ENCODE measurements at regions not wholly inside any gene's neighbourhood (a gene's known extent, or its start where the extent isn't known, plus 50 kb on each side); places are given as distances from the start of the nearest gene placed in this dataset.
"Not testable (repeated sequence)": the region's sequence is repeated elsewhere in the genome, so short reads cannot be mapped to it uniquely, and the experiment has no call there.

- H3K4me1 ChIP-seq (ENCODE audit: control insufficient read depth, insufficient read depth, low read length, poor library complexity, severe bottlenecking) = no peaks in the 10 kb centered on the region
- 87 to 97% methylated on average over 2 of the region's 3 CpGs for WGBS, 2 experiments (ENCODE audit: insufficient coverage in 2 of 2)
- no peak overlapping the region for H3K27ac ChIP-seq (ENCODE audit: low read depth, low read length, severe bottlenecking)
Observed at GRCh38 chr20:48146308-48146707, 361.0 kb upstream of the SULF2 start.

DNA sequence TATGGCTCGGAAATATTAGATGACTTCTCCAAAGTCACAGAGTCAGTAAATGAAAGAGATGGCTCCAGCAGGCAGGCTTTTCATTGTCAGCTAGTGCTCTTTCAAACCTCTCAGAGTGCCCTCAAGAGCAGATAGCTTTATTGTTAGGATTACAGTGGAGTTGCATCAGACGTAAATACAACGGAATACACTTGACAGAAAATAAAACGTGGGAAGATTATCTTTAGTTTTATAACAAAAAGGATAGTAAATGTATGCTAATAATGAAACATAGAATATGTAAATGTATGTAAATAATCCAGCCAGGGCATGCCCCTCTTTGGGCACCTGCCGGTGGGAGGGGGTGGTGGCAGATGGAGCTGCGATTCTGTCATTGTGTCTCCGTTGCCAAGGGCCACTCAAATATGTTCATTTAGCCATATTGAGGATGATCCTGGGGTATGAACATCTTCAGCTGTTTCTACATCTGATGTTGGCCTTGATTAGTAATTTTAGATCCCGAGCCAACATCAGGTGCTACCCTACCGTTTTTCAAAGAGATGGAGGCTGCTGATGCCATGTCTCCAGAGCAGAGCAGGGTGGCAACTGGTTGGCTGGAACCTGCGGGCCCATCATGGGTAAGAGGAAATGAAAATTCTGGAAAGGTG lies 358.3 kb upstream of the SULF2 start:
- Histone ChIP-seq H3K27ac (ENCODE audit: low read depth, low read length, severe bottlenecking) (no peak overlapping the region), H3K4me3 (ENCODE audit: extremely low read depth, insufficient read depth, low read length, poor library complexity, severe bottlenecking) (no peak overlapping the region), H3K9me3 (ENCODE audit: control insufficient read depth, low read length) (no peaks in the 10 kb centered on the region), H3K4me1 (ENCODE audit: control insufficient read depth, insufficient read depth, low read length, poor library complexity, severe bottlenecking) (no peaks in the 10 kb centered on the region), H3K36me3 (ENCODE audit: control insufficient read depth, insufficient read depth, low read length) (no peaks in the 10 kb centered on the region)
- 89 to 99% methylated on average over 6 to 10 of the region's 10 CpGs for WGBS, 2 experiments (ENCODE audit: insufficient coverage in 2 of 2)

More at GRCh38 chr20:48146308-48146707, 361.0 kb upstream of the SULF2 start:
- Histone ChIP-seq H3K36me3 (ENCODE audit: control insufficient read depth, insufficient read depth, low read length) (no peaks in the 10 kb centered on the region), H3K9me3 (ENCODE audit: control insufficient read depth, low read length) (no peaks in the 10 kb centered on the region), H3K4me3 (ENCODE audit: extremely low read depth, insufficient read depth, low read length, poor library complexity, severe bottlenecking) (no peak overlapping the region)

GRCh38 chr20:48142516-48142773 lies 357.2 kb upstream of the SULF2 start:
- no peaks in the 10 kb centered on the region for H3K36me3 ChIP-seq (ENCODE audit: control insufficient read depth, insufficient read depth, low read length)
- no peak overlapping the region for H3K4me3 ChIP-seq (ENCODE audit: extremely low read depth, insufficient read depth, low read length, poor library complexity, severe bottlenecking)
- H3K9me3 ChIP-seq (ENCODE audit: control insufficient read depth, low read length) = no peaks in the 10 kb centered on the region
- 90% methylated on average over 5 of the region's 6 CpGs for WGBS, 2 experiments (ENCODE audit: insufficient coverage in 2 of 2)
- H3K4me1 ChIP-seq (ENCODE audit: control insufficient read depth, insufficient read depth, low read length, poor library complexity, severe bottlenecking) = no peaks in the 10 kb centered on the region
- H3K27ac ChIP-seq (ENCODE audit: low read depth, low read length, severe bottlenecking) = no peak overlapping the region

DNA sequence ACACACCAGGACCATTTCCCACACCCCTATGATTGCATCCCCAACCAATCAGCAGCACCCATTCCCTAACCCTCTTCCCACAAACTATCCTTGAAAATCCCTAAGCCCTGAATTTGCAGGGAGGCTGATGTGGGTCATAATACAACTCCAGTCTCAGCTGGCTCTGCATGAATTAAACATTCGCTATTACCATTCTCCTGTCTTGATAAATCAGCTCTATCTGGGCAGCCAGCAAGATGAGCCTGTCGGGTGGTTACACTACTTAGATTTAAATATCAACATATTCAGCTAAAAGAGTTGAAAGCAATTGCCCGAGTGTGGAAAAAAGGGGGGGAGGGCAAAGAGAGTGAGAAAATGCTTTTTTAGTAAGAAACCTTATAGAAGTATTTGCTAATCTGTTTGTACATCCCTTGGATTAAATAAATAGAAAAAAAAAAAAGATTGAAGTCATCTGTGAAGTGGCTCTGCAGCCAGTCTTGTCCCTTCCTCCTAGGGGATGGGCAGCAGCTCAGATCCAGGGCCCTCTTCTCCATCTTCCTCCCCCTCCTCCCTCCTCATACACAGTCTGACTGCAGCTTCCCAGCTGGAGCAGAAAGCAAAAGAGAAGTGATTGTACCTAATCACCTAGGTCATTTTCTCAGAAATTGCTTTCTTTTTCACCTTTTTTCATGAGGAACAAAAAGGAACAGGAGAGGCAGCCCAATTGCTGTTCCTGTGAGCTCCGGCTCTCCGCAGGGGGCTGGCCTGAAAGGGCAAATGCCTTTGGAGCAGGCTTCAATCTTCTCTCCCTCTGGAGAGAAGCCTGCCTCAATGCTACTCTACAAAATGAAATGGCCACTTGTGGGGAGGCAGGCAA lies 356.6 kb upstream of the SULF2 start:
- no peak overlapping the region for H3K4me3 ChIP-seq (ENCODE audit: extremely low read depth, insufficient read depth, low read length, poor library complexity, severe bottlenecking)
- WGBS, 2 experiments (ENCODE audit: insufficient coverage in 2 of 2) = 90% methylated on average over 3 of the region's 5 CpGs
- H3K36me3 ChIP-seq (ENCODE audit: control insufficient read depth, insufficient read depth, low read length) = no peaks in the 10 kb centered on the region
- no peak overlapping the region for H3K27ac ChIP-seq (ENCODE audit: low read depth, low read length, severe bottlenecking)
- H3K9me3 ChIP-seq (ENCODE audit: control insufficient read depth, low read length) = no peaks in the 10 kb centered on the region
- H3K4me1 ChIP-seq (ENCODE audit: control insufficient read depth, insufficient read depth, low read length, poor library complexity, severe bottlenecking) = no peaks in the 10 kb centered on the region

GRCh38 chr20:48139262-48140041 lies 354.2 kb upstream of the SULF2 start:
- WGBS, 2 experiments (ENCODE audit: insufficient coverage in 2 of 2) = 96 to 97% methylated on average over 5 of the region's 6 CpGs
- H3K4me3 ChIP-seq (ENCODE audit: extremely low read depth, insufficient read depth, low read length, poor library complexity, severe bottlenecking) = no peak overlapping the region
- H3K4me1 ChIP-seq (ENCODE audit: control insufficient read depth, insufficient read depth, low read length, poor library complexity, severe bottlenecking) = no peaks in the 10 kb centered on the region
- H3K9me3 ChIP-seq (ENCODE audit: control insufficient read depth, low read length) = no peaks in the 10 kb centered on the region
- H3K27ac ChIP-seq (ENCODE audit: low read depth, low read length, severe bottlenecking) = no peak overlapping the region
- H3K36me3 ChIP-seq (ENCODE audit: control insufficient read depth, insufficient read depth, low read length) = no peaks in the 10 kb centered on the region

GRCh38 chr20:48132834-48133233 lies 347.6 kb upstream of the SULF2 start:
- Histone ChIP-seq H3K36me3 (ENCODE audit: control insufficient read depth, insufficient read depth, low read length) (no peaks in the 10 kb centered on the region), H3K9me3 (ENCODE audit: control insufficient read depth, low read length) (peaks cover 7% of the 10 kb centered on the region), H3K27ac (ENCODE audit: low read depth, low read length, severe bottlenecking) (no peak overlapping the region), H3K4me1 (ENCODE audit: control insufficient read depth, insufficient read depth, low read length, poor library complexity, severe bottlenecking) (no peaks in the 10 kb centered on the region), H3K4me3 (ENCODE audit: extremely low read depth, insufficient read depth, low read length, poor library complexity, severe bottlenecking) (no peak overlapping the region)

DNA sequence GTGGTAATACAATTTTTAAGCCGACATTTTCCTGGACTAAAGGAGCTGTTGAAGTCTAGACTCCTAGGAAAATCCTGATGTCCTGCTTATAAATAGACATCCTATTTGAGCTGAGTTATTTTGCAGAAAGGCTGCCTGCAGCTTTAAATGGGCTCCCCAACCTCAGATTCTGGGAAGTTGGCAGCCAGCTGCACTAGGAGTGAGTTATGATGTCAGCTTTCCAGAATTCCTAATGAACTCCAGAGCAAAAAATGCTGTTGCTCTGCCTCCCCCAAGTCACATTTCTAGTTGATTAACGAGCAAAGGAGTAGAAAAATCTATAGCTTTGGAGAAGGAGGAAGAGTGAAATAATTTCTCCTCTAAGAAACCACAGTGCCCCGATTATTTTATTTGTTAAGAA lies 346.3 kb upstream of the SULF2 start:
- Histone ChIP-seq H3K4me3 (ENCODE audit: extremely low read depth, insufficient read depth, low read length, poor library complexity, severe bottlenecking) (no peak overlapping the region), H3K36me3 (ENCODE audit: control insufficient read depth, insufficient read depth, low read length) (no peaks in the 10 kb centered on the region), H3K27ac (ENCODE audit: low read depth, low read length, severe bottlenecking) (no peak overlapping the region), H3K9me3 (ENCODE audit: control insufficient read depth, low read length) (peaks cover 7% of the 10 kb centered on the region), H3K4me1 (ENCODE audit: control insufficient read depth, insufficient read depth, low read length, poor library complexity, severe bottlenecking) (peaks cover 2% of the 10 kb centered on the region)
- 86% methylated on average over 1 of the region's 3 CpGs; no CpG with 5 or more reads in 1 of the 2 experiments for WGBS, 2 experiments (ENCODE audit: insufficient coverage in 2 of 2)

DNA sequence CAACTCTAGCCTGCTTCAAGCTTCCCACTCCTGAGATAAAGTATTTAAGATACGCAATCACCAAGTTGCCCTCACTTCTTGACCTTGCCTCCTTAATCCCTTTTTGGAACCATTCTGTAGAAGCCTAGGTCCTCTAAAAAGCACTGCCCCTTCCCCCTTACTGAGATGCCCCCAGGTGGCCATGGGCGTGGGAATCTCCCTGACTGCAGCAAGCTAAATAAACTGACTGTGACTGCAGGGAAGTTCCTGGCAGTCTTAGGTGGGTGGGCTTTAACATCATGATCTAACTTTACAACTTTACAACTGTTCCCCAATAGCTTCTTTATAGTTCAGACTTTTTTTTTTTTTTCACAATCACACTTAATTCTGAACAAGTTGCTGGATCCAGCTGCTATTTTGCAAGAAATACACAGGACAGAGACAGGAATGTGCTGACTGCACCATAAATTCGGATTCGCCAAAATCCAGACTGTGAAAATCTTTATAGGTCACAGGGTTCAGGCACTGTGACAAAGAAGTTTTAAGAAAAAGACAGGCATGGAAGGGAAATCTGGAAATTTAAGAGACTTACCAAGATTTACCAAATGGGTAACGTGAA lies 344.2 kb upstream of the SULF2 start:
- Histone ChIP-seq H3K4me3 (ENCODE audit: extremely low read depth, insufficient read depth, low read length, poor library complexity, severe bottlenecking) (no peak overlapping the region), H3K9me3 (ENCODE audit: control insufficient read depth, low read length) (peaks cover 7% of the 10 kb centered on the region), H3K36me3 (ENCODE audit: control insufficient read depth, insufficient read depth, low read length) (no peaks in the 10 kb centered on the region), H3K27ac (ENCODE audit: low read depth, low read length, severe bottlenecking) (no peak overlapping the region), H3K4me1 (ENCODE audit: control insufficient read depth, insufficient read depth, low read length, poor library complexity, severe bottlenecking) (peaks cover 10% of the 10 kb centered on the region)
- 83 to 86% methylated on average over 4 of the region's 5 CpGs for WGBS, 2 experiments (ENCODE audit: insufficient coverage in 2 of 2)

GRCh38 chr20:48128436-48128835 lies 343.2 kb upstream of the SULF2 start:
- Histone ChIP-seq H3K9me3 (ENCODE audit: control insufficient read depth, low read length) (peaks cover 7% of the 10 kb centered on the region), H3K27ac (ENCODE audit: low read depth, low read length, severe bottlenecking) (no peak overlapping the region), H3K4me3 (ENCODE audit: extremely low read depth, insufficient read depth, low read length, poor library complexity, severe bottlenecking) (no peak overlapping the region), H3K4me1 (ENCODE audit: control insufficient read depth, insufficient read depth, low read length, poor library complexity, severe bottlenecking) (peaks cover 10% of the 10 kb centered on the region), H3K36me3 (ENCODE audit: control insufficient read depth, insufficient read depth, low read length) (no peaks in the 10 kb centered on the region)
- WGBS, 2 experiments (ENCODE audit: insufficient coverage in 2 of 2) = 89 to 94% methylated on average over 1 to 2 of the region's 3 CpGs

DNA sequence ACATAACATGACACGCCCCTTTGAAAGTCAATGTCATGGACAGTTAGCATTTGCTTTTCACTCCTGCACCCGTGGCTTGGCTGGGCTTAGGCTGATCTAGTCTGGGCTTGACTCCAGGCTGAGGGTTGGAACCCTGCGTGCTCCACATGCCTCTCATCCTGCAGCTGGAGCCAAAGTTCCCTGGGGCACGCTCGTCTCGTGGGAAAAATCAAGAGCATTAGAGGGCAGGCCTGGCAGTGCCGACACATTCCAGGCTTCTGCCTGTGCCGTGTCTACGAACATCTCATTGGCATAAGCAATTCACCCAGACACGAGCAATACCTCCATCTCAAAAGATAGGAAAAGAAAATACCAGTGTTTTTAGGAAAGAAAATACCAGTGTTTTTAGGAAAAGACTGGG lies 342.7 kb upstream of the SULF2 start:
- H3K4me3 ChIP-seq (ENCODE audit: extremely low read depth, insufficient read depth, low read length, poor library complexity, severe bottlenecking); H3K9me3 ChIP-seq (ENCODE audit: control insufficient read depth, low read length); H3K4me1 ChIP-seq (ENCODE audit: control insufficient read depth, insufficient read depth, low read length, poor library complexity, severe bottlenecking); H3K27ac ChIP-seq (ENCODE audit: low read depth, low read length, severe bottlenecking); H3K36me3 ChIP-seq (ENCODE audit: control insufficient read depth, insufficient read depth, low read length): not testable (repeated sequence)
- WGBS, 2 experiments (ENCODE audit: insufficient coverage in 2 of 2) = no CpG with 5 or more reads among the region's 10 CpGs
